ENCODE measurements at regions not wholly inside any gene's neighbourhood (a gene's known extent, or its start where the extent isn't known, plus 50 kb on each side); places are given as distances from the start of the nearest gene placed in this dataset.

DNA sequence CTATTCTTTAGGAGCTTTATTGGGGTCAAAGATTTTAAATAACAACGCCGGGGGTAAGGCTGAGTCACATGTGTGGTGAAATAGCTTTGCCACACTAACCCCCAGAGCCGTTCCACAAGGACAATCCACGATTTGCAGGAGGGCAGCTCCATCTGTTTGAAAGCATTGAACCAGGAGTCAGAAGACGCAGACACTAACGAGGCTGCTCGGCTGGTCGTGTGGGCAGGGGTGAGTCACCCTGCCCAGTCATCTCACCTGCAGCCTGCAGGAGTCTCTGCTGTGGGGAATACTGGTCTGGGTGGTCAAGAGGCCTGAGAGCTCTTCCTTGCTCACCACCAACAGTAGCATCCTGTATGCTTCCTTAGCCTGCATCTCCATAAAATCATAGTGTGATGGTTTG is 149.2 kb upstream of the NCK2 start:
- no peak for DNase-seq (ENCODE audit: low read depth)

DNA sequence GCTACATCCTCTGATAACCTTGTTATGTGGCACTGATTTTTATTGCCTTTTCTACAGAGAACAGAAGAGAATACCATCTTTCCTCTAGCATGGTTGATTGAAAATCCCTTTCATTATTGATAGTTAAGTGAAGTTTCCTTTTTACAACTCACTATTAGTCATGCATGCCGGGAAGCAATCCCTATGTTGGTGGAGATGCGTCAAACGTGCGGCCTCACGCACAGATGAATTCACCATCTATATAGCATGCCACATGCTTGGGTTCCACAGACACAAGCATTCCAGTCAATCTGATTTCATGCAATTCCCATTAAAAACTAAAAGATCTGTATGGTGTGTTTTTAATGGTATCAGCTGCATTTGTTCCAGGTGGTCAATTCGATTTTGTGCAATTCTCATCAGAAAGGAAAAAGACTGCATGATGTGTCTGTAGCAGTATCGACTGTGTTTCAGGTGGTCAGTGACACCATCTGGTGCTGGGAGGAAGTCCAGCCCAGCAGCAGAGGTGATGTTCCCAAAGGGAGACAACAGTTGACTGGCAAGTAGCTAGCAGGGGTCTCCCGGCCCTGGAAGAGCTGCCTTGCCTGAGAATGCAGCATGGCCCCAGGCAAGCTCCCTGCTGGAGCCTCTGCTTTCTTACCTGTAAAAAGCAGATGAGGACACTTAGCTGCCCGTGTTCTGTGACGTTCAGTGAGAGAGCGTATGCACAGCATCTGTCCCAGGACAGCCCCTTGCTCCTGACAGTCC is 151.3 kb upstream of the NCK2 start:
- DNase-seq (ENCODE audit: low read depth): no peak

DNA sequence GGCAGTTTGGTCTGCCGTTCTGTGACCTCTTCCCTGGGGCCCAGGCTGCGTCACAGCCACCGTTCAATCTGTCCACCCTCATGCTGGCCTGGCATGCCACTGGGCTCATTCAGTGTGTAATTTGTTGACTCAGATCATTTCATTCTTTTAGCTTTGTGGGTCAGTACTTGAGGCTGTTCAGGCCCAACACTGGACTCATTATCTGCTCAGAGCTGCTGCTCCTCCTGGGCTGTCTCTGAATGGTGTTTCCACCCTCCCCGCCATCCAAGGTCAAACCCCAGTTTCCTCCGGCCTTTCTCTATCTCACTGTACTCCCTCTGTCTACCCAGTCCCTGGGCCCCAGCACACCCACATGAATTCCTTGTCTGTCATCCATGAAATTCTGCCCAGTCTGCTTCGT is 152.4 kb upstream of the NCK2 start:
- DNase-seq (ENCODE audit: low read depth): no peak

DNA sequence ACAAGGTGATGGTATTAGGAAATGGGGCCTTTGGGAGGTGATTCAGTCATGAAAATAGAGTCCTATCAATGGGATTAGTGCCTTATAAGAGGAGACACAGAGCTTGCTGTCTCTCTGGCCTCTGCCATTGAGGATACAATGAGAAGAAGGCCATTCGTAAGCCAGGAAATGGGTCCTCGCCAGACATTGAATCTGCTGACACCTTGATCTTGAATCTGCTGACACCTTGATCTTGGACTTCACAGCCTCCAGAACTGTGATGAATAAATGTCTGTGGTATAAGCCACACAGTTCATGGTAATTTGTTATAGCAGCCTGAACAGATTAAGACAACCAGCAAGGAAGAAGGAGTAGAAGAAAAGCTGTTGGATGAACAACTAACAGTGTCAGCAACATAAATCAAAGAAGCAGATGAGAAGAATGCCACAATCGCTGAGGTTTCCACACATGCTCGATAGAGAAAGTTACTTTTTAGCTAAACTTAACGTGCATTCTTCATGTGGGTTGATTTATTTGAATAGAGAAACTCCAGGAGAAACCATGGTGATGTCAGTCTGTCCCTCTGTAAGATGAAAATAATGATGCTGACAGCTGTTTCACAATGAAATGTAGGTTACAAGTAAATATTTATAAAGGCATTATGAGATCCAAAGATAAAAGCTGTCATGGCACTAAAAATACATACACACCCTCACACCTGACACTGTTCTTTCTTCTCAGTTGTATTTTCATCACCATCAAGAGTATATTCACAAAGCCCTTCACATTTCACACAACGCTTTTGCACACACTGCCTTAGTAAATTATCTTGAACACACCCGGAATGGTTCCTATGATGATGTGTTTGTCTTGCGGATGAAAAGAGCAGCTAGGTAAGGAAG is 153.7 kb upstream of the NCK2 start:
- no peak for DNase-seq (ENCODE audit: low read depth)

DNA sequence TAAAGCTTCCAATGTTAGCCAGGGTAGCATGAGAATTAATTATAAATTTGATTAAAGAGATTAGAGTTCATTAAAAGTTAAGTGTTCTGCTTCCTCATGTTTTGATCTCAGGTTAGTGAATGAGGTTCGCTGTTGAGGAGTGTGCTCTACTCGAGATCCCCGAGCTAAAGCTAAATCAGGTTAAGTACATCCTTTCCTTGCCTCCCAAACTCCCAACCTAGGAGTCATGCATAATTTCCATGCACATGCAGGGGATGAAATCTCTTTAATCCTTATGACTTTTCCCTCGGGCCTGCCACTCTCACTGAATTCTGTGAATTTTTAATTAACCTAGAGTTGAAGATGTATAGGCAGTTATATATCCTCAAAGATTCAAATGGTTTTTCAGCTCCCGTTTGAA is 156.1 kb upstream of the NCK2 start:
- no peak for DNase-seq (ENCODE audit: low read depth)

DNA sequence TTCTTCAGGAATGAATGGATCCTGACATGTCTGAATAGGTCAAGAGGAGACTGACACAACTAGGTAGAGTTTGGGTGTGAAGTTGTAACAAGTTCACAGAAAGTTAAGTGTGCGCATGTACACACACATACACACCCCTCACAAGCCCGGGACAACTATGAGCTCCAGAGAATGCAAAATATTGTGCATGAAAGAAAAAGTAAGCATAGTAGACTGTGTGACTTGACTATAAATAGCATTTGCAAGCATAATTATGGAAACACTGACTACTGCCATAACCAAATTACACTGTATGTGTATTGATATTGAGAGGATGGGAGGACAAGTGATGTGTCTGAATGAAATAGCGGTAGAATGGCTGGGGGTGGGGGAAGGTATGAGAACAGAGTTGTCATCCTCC is 157.1 kb upstream of the NCK2 start:
- DNase-seq (ENCODE audit: low read depth): no peak

DNA sequence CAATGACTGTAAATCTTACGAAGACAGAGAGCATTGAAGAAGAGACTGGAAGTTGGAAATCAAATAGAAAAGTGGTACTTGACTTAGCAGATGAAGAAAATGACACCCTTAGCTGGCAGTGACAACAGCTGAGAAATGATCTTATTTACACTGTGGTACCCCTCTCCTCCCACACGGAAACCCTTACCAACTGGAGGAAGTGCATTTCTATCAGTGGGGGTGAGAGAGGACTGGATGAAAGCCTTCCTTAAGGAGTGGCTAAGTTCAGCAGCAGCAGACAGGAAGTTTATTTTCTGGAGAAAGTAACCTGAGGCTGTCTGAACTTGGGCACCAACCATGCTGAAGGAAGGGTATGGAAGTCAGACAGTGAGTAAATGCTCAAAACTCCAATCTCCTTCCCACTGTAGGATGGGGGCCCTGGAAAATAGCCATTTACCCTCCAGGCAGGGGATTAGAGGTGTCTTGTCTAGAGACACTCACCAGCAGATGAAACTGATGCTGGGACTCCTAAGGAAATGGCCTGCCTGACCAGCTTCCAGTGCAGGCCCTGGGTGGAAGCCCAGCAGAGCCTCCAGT is 160.2 kb upstream of the NCK2 start:
- no peak for DNase-seq (ENCODE audit: low read depth)

DNA sequence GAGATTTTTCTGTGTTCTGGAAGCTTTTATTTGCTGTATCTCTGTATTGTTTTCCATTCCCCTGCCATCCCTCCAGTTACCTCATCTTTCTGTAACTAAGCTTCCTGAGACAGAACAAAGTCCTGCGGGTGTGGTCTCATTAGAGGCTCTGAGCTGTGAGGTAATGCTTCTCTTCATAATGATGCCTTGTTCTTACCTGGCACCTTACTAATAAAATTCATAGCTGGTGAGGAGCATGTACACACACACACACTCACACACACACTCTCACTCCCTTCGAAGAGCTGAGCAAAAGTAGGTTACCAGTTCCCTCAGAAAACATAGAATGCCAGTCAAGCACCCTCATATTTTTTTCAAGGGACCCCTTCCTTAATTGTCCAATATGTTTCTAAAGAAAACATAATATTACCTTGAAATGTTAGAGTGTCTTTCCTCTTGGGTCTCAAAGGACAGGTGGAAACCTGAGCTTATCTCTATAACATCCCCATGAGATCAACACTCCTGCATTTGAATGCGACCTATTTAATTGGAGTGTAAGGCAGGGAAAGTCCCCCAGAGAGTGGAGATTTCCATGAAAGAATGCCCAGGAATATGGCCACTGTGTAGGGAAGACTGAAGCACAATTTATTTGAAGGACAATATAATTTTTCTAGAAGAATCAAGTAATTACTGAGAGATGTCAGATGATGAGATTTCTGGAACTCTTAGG is 161.6 kb upstream of the NCK2 start:
- no peak for DNase-seq (ENCODE audit: low read depth)

DNA sequence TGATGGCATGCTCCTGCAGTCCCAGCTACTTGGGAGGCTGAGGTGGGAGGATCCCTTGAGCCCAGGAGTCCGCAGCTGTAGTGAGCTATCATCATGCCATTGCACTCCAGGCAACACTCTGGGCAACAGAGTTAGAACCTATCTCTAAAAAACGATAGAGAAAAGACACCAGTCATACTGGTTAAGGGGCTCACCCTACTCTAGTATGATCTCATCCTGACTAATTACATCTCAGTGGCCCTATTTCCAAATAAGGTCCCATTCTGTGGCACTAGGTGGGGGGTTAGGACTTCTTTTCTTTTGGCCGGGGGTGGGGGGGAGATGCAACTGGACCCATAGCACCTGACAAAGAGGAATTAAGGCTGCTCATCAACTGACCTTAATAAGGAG is 163.2 kb upstream of the NCK2 start:
- no peak for DNase-seq (ENCODE audit: low read depth)

DNA sequence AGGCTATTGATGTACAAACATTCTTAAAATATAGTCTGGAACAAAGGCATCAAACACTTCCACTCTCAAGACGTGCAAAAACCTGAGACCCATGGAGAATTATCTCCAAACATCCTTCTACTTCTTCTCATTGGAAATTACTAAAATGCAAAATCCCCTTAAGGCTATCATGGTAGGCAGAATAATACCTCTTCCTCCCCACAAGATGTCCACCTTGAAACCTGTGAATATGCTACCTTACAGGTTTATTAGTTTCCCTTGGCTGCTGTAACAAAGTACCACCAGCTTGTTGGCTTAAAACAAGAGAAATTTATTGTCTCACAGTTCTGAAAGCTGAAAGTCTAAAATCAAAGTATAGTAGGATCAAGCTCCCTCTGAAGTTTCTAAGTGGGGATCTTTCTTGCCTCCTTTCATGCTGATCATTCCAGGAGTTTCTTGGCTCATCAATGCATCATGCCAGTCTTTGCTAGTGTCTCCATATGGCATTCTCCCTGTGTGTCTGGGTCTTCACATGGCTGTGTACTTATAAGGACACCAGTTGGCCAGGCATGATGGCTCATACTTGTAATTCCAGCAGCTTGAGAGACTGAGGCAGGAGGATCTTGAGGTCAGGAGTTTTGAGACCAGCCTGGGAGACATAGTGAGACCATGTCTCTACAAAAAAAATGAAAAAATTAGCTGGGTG is 163.7 kb upstream of the NCK2 start:
- DNase-seq (ENCODE audit: low read depth): no peak

DNA sequence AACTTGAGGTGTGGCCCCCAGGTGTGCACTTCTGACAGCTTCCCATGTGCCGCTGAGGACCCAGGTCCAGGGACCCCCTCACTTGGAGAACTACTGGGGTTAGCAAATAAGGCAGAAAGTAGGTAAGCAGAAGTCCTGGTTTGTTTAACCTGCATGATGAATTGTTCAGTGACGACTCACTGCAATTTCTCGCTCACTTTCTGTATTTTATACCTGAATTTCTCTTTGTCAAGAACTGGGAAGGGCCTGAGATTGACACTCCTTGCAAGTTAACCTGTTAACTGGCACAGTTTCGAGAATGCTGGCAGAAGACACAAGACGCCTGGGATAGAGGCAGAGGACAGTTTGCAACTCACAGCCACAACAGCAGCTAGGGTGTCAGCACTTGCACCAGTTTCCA is 164.5 kb upstream of the NCK2 start:
- DNase-seq (ENCODE audit: low read depth): no peak

DNA sequence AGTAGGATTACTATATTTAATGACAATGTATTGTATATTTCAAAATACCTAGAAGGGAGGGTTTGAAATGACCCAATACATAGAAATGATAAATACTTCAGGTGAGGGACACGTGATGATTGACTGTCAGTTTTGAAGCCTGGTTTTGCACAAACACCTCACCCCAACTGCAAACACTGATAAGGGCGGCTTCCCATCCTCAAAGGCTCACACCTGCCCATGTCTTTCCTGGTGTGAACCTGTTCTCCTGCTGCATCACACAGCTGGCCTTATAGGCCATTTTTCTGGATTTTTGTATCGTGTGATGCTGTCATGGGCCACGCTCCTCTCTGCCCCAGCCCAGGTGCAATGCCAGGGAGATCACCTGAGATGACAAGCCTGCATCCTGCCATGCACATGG is 166.5 kb upstream of the NCK2 start:
- no peak for DNase-seq (ENCODE audit: low read depth)

DNA sequence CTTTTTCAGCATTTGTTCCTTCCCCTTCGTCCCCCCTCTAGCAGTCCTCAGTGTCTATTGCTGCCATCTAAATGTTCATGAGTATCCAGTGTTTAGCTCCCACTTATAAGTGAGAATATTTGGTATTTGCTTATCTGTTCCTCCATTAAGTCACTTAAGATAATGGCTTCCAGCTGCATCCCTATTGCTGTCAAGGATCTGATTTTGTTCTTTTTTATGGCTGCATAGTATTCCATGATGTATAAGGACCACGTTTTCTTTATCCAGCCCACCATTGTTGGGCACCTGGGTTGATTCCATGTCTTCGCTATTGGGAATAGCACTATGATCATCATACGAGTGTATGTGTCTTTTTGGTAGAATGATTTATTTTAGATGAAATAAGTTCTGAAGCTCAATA is 166.9 kb upstream of the NCK2 start:
- DNase-seq (ENCODE audit: low read depth): no peak

DNA sequence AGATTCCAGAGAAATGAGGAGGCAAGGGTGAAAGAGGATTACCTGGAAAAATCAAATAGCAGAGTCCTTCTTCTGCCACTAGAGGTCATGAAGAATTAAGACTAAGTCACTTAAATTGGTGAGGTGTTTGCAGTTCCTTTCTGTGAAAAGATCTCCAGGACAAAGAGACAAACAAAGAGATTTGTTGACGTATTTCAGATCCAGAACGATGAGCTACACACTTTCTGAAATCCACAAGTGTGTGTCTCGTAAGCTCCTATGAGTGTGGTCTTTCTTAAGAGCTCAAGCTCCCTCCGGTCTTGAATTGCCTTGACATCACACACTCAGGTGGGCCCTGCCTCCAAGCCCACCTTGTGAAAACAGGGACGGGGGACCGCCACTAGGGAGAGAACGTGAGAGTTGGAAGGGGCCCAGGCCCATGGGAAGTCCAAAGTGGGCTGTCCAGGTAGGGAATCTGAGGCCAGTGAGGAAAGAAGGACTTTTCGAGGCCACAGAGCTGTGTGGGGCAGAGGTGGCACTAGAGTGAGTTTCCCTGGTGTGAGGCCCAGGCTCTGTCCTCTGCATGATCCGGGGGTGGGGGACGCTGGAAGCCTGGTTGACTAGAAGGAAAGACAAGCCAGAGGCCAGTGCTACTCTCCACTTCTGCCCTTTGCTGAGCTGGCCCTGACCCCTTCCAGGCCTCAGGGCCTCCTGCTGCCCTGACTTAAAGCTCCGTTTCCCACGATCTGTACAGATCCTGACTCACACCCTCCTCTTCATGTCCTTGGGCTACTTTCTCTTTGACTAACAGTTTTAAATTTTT is 168.1 kb upstream of the NCK2 start:
- no peak for DNase-seq (ENCODE audit: low read depth)

DNA sequence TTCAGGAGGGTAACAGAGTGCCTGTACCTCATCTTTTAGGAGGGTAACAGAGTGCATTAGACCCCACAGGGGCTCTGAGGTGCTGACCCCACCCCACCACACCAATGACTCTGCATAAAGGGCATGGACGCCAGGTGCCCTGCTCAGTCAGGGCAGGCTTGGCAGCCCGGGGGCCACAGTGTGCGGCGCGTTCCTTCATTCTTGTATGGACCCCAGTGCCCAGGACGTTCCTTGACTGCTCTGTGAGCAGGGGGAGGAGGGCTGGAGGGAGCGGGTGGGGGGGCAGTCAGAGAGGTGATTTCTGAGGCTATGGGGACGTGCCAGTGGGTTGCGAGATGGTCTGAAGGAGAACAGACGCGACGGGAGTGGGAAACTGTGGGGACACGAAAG is 168.7 kb upstream of the NCK2 start:
- no peak for DNase-seq (ENCODE audit: low read depth)

DNA sequence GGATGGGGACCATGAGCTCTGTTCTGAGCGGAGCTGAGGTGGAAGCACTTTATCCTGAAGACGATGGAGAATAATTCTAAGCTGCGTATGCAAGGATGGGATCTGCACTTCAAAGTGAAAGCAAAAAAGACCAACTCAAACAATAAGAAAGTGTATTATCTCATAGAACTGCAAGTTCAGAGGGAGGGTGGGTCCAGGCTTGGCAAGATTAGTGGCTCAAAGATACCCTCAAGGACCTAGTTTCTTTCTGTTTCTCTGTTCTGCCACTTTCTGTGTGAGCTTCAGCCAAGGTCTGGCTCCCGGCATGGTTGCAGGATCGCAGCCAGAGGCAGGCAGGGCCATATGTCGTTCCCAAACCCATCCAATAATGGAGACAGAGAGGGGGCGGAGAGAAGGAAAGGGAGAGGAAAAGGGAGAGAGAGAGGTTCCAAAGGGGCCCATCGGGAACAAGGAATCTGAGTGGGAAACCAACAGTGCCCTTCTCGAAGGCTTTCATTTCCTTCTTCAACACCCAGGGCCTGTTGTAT is 169.2 kb upstream of the NCK2 start:
- DNase-seq (ENCODE audit: low read depth): no peak

DNA sequence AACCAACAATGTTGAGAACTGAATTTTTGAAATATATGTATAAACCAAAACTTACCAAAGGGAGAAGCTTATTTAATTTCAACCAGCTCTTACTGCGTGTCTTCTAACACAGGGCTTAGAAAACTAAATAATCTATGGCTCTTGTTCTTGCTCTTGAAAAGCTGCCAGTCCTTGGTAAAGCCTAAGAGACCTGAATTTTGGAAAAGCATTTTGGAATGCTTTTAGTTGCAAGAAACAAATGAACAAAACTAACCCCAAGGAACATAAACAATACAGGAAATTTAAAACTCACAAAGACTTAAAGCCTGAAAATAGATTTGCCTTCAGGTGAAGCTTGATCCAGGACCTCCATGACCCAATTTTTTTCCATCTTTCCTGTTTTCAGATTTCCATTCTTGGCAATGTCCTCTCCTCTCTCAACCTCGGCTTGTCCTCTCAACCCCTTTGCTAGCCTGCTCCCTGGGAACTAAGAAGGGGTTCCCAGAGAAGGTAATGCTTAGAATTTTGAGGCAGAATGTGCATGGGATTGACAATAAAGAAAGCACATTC is 169.8 kb upstream of the NCK2 start:
- DNase-seq (ENCODE audit: low read depth): no peak

DNA sequence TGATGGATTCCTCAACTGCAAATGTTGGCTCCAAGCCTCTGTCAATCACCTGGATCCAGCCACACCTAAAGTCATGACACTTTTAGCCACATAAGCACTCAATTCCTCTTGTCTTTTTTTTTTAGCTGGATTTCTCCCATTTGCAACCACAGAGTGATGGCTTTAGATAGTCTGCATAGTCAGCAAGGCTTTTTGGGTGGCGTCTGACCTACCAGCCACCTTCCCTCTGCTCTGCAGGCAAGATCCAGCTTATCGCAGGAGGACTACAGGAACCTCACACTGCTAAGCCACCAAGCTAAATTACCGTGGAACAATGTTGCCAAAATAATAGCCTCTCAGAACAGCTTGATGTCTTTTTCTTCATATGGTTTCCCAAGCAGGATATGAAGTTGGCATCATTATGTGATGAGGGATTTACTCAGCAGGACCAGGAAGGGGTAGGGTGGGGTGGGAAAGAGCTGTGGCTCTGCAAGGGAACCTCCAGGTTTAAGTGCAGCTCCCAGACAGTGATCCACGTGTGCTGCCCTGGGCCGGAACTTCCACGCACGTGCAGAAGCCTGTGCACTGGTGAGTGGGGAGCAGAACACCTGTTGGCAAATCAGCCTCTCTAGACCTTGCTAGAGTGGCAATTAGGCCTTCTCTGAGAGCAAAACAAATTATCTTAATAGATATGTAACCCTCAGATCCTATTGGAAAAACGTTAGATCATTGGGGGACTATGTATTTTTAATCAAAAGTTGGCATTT is 170.6 kb upstream of the NCK2 start:
- no peak for DNase-seq (ENCODE audit: low read depth)

DNA sequence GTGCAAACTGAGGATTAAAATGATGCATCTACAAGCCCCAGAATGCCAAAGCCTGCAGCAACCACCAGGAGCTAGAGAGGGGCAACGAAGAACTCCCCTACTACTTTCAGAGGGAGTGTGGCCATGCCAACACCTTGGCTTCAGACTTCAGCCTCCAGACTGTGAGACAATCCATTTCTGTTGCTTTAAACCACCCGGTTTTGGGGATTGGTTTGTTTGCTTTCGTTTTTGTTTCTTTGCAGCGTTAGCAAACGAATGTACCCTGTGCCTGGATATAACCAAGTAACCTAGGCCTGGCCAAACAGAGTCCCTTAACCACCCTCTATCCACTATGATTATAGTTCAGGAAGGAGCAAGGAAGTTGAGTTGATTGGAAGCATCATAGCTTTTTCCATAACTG is 171.2 kb upstream of the NCK2 start:
- DNase-seq (ENCODE audit: low read depth): no peak

DNA sequence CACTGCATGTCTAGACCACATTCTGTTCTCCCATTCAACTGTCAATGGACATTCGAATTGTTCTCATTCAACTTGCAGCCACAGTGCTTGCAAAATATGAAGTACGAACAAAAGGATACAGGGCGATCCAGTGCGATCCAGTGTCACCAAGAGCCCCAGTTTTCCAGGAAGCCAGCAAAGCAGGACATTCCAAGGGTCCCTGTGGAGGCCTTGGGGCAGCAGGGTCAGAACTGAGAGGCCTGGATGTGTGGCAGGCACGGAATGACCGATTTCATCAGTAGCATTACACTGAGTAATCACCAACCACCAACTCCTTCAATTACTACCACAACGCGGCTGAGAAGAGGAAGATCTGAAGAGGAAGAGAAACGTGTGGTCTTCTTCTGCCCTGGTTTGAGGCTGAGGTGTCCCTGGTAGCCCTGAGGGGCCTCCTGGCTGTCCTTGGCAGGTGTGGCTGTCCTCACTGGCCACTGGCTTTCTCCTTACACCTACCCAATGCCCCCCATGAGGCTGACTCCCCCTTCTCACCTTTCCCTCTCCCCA is 172.7 kb upstream of the FHL2 start:
- no peak for DNase-seq (ENCODE audit: low read depth)
